ENCODE measurements at regions not wholly inside any gene's neighbourhood (a gene's known extent, or its start where the extent isn't known, plus 50 kb on each side); places are given as distances from the start of the nearest gene placed in this dataset.

DNA sequence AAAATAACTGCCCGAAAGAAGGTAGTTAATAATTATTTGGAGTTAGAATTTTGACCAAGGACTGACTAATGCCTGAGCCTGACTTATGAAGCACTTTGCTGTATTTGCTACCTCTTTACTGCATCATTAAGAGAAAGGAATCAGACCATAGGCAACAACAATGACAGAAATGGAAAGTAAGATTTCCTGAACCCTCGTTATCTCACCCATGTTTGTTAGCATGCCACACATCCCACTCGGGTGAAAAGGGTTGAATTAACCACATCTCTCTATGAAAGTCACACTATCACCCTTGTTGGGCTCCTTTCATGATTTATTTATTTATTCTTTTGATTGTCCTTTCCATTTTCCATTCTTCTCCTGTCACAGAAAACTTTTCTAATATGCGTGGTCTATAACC lies 59.6 kb downstream of the OLIG3 start:
- Histone ChIP-seq H3K27ac (no peak overlapping the region), H3K36me3 (no peaks in the 10 kb centered on the region), H3K4me1 (no peaks in the 10 kb centered on the region), H3K4me3 (no peak overlapping the region), H3K27me3 (no peaks in the 10 kb centered on the region), H3K9me3 (replicated peaks) (no peaks in the 10 kb centered on the region)
- DNase-seq = no peak

- DNase-seq = no peak
- H3K9me3 ChIP-seq (replicated peaks) = no peaks in the 10 kb centered on the region
- H3K27ac ChIP-seq = no peak overlapping the region
- no peaks in the 10 kb centered on the region for H3K27me3 ChIP-seq
- no peaks in the 10 kb centered on the region for H3K4me1 ChIP-seq
- H3K36me3 ChIP-seq = no peaks in the 10 kb centered on the region
- no peak overlapping the region for H3K4me3 ChIP-seq
Measured at GRCh38 chr6:137432054-137432611, 62.1 kb downstream of the OLIG3 start.

DNA sequence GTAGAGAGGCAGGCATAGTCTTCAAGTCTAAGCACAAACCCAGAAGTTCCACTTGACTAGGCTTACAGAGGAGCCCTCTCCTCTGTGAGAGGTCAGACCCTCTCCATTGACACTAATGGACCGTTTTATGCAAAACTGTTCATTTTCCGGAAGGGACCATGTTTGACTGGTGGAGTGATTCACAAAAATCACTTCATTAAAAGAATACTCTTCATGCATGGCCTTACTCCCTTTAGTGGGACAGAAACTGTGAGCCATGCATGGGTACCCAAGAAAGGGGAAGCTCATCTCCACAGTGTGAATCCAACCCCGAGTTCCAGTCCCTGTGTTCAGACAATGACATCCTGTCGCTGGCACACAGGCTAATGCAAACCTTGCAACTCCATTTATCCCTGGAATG lies 63.2 kb downstream of the OLIG3 start:
- no peak overlapping the region for H3K27ac ChIP-seq
- no peaks in the 10 kb centered on the region for H3K9me3 ChIP-seq (replicated peaks)
- H3K4me1 ChIP-seq = no peaks in the 10 kb centered on the region
- no peak for DNase-seq
- H3K36me3 ChIP-seq = no peaks in the 10 kb centered on the region
- no peaks in the 10 kb centered on the region for H3K27me3 ChIP-seq
- H3K4me3 ChIP-seq = no peak overlapping the region

GRCh38 chr6:137427656-137428290 lies 66.4 kb downstream of the OLIG3 start:
- Histone ChIP-seq H3K4me1 (no peaks in the 10 kb centered on the region), H3K4me3 (no peak overlapping the region), H3K9me3 (replicated peaks) (no peaks in the 10 kb centered on the region), H3K27ac (no peak overlapping the region), H3K36me3 (no peaks in the 10 kb centered on the region), H3K27me3 (no peaks in the 10 kb centered on the region)
- DNase-seq = no peak

- H3K4me3 ChIP-seq = no peak overlapping the region
- no peaks in the 10 kb centered on the region for H3K4me1 ChIP-seq
- no peak overlapping the region for H3K27ac ChIP-seq
- no peaks in the 10 kb centered on the region for H3K36me3 ChIP-seq
- DNase-seq = no peak
- no peaks in the 10 kb centered on the region for H3K9me3 ChIP-seq (replicated peaks)
- H3K27me3 ChIP-seq = no peaks in the 10 kb centered on the region
Measured at GRCh38 chr6:137426007-137426689, 68.0 kb downstream of the OLIG3 start.

DNA sequence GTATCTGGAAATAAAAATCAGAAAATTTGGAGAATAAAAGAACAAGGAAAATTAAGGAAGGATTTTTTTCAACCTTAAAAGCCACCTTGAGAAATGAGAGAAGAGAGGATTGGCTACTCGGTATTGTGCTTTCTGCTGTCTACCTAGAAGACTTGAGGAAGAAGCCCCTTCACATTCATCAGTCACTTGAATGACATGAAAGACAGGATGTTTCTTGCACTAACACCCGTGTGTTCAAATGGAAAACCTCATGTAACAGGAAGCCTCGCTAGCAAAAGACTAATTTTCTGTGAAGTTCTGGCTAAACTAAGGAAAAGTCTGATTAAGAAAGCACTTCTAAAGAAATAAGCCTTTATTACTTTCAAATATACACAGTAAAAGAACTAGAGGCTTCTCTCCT lies 69.9 kb downstream of the OLIG3 start:
- H3K9me3 ChIP-seq (replicated peaks) = no peaks in the 10 kb centered on the region
- no peaks in the 10 kb centered on the region for H3K4me1 ChIP-seq
- DNase-seq = no peak
- H3K27me3 ChIP-seq = no peaks in the 10 kb centered on the region
- H3K36me3 ChIP-seq = no peaks in the 10 kb centered on the region
- no peak overlapping the region for H3K27ac ChIP-seq
- no peak overlapping the region for H3K4me3 ChIP-seq

GRCh38 chr6:137423451-137424168 lies 70.6 kb downstream of the OLIG3 start:
- Histone ChIP-seq H3K36me3 (no peaks in the 10 kb centered on the region), H3K27ac (no peak overlapping the region), H3K27me3 (no peaks in the 10 kb centered on the region), H3K4me3 (no peak overlapping the region), H3K9me3 (replicated peaks) (no peaks in the 10 kb centered on the region), H3K4me1 (no peaks in the 10 kb centered on the region)
- no peak for DNase-seq

DNA sequence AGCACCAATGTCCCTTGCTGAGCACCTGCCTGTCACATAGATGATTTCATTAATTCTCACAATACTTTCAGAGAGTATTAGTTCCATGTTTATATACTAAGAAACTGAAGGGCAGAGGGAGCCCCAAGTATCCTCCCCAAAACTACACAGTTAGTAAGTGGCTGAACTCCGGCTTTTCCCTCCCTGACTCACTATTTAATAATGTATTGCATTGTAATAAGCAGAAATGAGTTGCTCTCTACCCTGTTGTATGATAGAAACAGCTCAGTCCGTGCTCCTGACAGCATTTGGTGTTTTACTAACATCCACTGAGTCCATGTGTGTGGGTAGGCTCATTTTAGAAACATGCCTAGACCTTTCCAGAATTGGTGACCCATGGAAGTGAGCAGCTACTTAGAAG lies 76.8 kb downstream of the OLIG3 start:
- H3K36me3 ChIP-seq = no peaks in the 10 kb centered on the region

GRCh38 chr6:137416376-137417109 lies 77.7 kb downstream of the OLIG3 start:
- Histone ChIP-seq H3K4me3 (no peak overlapping the region), H3K4me1 (no peaks in the 10 kb centered on the region), H3K27ac (no peak overlapping the region), H3K9me3 (replicated peaks) (no peaks in the 10 kb centered on the region), H3K27me3 (peaks cover 9% of the 10 kb centered on the region; the same call in 1 of the 2 replicates), H3K36me3 (no peaks in the 10 kb centered on the region)
- no peak for DNase-seq

More for the DNA sequence above, 76.8 kb downstream of the OLIG3 start:
- no peaks in the 10 kb centered on the region for H3K9me3 ChIP-seq (replicated peaks)
- H3K4me3 ChIP-seq = no peak overlapping the region
- peaks cover 9% of the 10 kb centered on the region; the same call in 1 of the 2 replicates for H3K27me3 ChIP-seq
- no peaks in the 10 kb centered on the region for H3K4me1 ChIP-seq
- H3K27ac ChIP-seq = no peak overlapping the region
- DNase-seq = no peak

GRCh38 chr6:137415834-137416190 lies 78.4 kb downstream of the OLIG3 start:
- Histone ChIP-seq H3K27ac (no peak overlapping the region), H3K36me3 (no peaks in the 10 kb centered on the region), H3K4me3 (no peak overlapping the region), H3K4me1 (no peaks in the 10 kb centered on the region), H3K27me3 (peaks cover 9% of the 10 kb centered on the region; the same call in 1 of the 2 replicates), H3K9me3 (replicated peaks) (no peaks in the 10 kb centered on the region)
- DNase-seq = no peak

- no peaks in the 10 kb centered on the region for H3K36me3 ChIP-seq
- no peaks in the 10 kb centered on the region for H3K4me1 ChIP-seq
- DNase-seq = no peak
- H3K27ac ChIP-seq = no peak overlapping the region
- H3K9me3 ChIP-seq (replicated peaks) = no peaks in the 10 kb centered on the region
- no peak overlapping the region for H3K4me3 ChIP-seq
- peaks cover 9% of the 10 kb centered on the region; the same call in 1 of the 2 replicates for H3K27me3 ChIP-seq
Measured at GRCh38 chr6:137415127-137415833, 78.9 kb downstream of the OLIG3 start.

DNA sequence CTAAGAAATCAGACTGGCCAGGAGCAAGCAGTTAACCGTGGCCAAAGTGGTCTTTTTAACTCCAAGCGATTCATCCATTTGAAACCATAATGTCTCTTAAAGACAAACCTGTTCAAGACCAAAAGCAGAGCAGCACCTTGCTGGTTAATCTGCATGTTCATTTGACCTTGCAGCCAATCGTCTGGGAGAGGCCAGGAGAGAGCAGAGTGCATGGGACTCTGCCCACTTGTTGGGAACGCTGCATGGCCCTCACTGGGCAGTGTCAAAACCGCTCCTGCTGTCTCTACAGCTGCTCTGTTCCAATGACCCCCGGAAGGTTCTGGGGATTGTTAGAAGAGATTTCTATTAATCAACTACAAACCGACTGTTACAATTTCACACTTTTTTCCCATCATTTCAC lies 79.6 kb downstream of the OLIG3 start:
- H3K27me3 ChIP-seq = peaks cover 9% of the 10 kb centered on the region; the same call in 1 of the 2 replicates
- DNase-seq = no peak
- no peak overlapping the region for H3K27ac ChIP-seq
- no peaks in the 10 kb centered on the region for H3K4me1 ChIP-seq
- H3K9me3 ChIP-seq (replicated peaks) = no peaks in the 10 kb centered on the region
- no peak overlapping the region for H3K4me3 ChIP-seq
- no peaks in the 10 kb centered on the region for H3K36me3 ChIP-seq

GRCh38 chr6:137413482-137413881 lies 80.7 kb downstream of the OLIG3 start:
- H3K27ac ChIP-seq = no peak overlapping the region
- no peak for DNase-seq
- H3K4me3 ChIP-seq = no peak overlapping the region
- peaks cover 9% of the 10 kb centered on the region; the same call in 1 of the 2 replicates for H3K27me3 ChIP-seq
- no peaks in the 10 kb centered on the region for H3K4me1 ChIP-seq
- no peaks in the 10 kb centered on the region for H3K9me3 ChIP-seq (replicated peaks)
- no peaks in the 10 kb centered on the region for H3K36me3 ChIP-seq

- Histone ChIP-seq H3K4me1 (no peaks in the 10 kb centered on the region), H3K4me3 (no peak overlapping the region), H3K9me3 (replicated peaks) (no peaks in the 10 kb centered on the region), H3K27me3 (peaks cover 9% of the 10 kb centered on the region; the same call in 1 of the 2 replicates), H3K27ac (no peak overlapping the region), H3K36me3 (no peaks in the 10 kb centered on the region)
- DNase-seq = no peak
Measured at GRCh38 chr6:137412562-137412961, 81.6 kb downstream of the OLIG3 start.
